GM19372 (cell line): ENCODE measurements at regions not wholly inside any gene's neighbourhood (a gene's known extent, or its start where the extent isn't known, plus 50 kb on each side); places are given as distances from the start of the nearest gene placed in this dataset.

ENCODE experiments used
- ATAC-seq: cut with Tn5 transposase; IDR thresholded peaks from one replicate; pipeline ENCODE4 v1.9.1; 2021; ENCODE audit warnings: mild to moderate bottlenecking, low read depth, moderate library complexity; ENCODE audit not compliant: unreplicated experiment

DNA sequence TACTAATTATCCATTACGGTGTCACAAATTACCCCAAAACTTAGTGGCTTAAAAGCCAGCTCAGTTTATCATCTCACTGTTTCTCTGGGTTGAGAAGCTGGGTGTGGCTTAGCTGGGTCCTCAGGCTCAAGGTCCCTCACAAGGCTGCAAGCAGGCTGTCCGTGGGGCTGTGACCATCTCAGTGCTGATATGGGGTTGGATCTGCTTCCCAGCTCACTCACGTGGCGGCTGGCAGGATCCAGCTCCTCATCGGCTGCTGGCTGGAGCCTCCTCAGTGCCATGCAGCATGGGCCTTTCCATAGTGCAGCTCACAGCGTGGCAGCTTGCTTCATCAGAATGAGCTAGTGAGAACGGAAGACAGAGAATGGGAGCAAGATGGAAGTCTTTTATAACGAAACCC lies 128.5 kb upstream of the CPEB4 start:
- no peak for ATAC-seq

DNA sequence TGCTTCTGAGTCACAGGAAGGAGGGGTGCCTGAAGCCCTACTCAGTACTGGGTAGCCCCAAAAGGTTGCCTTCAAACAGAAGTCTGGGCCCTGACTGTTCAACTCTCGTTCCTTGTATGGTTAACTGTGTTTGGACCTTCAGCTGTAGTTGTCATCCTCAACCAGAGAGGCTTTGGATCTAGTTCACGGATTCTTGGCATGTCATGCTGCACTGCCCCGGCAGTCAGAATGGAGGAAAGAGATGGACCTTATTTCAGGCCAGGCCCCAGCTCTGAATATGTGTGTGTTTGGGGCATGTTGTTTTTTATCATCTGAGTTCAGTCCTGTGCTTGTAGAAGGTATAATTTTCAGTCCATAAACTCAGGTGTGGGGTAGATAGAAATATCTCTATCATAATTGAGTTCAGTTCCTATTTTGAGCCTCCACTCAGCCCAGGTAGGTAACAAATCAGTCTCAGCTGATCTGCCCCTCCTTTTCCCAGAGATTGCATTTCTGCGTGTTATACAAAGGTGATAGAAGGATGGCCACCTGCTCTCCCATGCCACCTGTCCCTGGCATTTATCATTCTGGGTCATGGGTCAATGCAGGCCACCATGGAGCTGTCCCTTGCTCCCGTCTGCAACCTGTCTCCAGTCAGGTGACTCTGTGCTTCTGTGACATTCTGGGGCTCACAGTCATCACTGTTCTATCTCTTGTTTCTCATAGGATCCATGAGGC lies 127.5 kb upstream of the CPEB4 start:
- no peak for ATAC-seq

DNA sequence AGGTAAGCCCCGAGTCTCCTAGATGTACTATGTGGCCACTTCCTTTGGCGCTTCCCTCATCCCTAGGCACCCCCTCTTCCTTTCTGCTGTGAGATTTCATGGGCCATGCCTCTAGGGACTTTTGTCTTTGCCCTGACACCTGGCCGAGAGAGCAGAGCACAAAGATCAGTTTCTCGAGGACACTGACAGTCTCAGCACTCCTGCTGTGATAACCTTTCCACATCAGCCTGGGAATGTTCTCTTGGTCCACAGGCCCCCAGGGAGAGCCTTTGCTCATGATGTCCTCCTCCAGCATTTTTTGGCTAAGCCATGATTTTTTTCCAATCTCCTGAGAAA lies 127.0 kb upstream of the CPEB4 start:
- no peak for ATAC-seq

DNA sequence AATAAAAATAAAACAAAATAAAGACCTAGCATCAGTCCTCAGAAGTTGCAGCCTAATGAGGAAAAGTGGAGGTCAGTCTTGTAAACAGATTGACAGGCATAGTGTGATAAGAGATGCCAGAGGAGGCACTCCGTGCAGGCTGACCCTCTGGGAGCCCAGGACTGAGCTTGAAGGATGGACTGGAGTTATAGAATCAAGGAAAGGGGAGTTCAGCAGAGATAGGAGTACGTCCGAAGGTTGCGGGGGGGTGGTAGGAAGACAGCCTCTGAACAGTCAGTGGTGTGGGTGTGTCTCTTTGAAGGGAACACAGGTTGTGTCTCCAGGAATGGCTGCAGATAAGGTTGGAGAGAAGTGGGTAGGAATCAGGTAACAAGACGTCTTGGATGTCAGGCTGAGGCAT lies 126.1 kb upstream of the CPEB4 start:
- no peak for ATAC-seq

DNA sequence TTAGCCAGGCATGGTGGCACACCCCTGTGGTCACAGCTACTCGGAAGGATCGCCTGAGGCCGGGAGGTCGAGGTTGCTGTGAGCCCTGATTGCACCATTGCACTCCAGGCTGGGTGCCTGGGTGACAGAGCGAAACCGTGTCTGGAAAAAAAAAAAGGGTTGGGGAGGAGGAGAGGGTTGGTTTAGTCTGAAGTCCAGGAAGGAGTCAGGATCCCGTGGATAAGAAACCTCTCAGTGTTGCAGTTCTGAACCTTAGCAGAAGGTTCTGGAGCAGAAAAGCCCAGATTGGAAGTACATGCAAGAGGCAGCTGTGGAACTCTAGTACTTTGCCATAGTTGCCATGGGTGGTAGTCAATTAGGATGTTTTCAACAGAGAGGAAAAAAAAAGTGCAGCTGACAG lies 125.2 kb upstream of the CPEB4 start:
- ATAC-seq: no peak

DNA sequence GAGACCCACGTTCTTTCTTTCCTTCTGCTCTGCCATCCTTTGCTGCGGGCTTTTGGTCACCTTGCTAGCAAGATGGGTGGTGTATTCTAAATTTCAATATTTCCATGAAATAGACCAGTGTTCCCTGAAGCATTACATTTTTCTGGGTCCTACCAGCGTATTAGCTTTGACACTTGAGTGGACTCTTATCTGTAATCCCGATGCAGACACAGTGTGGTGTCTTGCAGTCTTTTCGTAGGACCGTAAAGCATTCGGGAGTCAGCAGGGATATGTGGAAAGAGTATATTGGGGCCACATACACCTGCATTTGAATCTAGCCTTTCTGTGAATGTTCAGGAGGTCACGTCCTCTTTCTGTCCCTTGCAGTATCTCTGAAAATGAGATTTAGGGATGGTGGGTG lies 124.7 kb upstream of the CPEB4 start:
- ATAC-seq: no peak

DNA sequence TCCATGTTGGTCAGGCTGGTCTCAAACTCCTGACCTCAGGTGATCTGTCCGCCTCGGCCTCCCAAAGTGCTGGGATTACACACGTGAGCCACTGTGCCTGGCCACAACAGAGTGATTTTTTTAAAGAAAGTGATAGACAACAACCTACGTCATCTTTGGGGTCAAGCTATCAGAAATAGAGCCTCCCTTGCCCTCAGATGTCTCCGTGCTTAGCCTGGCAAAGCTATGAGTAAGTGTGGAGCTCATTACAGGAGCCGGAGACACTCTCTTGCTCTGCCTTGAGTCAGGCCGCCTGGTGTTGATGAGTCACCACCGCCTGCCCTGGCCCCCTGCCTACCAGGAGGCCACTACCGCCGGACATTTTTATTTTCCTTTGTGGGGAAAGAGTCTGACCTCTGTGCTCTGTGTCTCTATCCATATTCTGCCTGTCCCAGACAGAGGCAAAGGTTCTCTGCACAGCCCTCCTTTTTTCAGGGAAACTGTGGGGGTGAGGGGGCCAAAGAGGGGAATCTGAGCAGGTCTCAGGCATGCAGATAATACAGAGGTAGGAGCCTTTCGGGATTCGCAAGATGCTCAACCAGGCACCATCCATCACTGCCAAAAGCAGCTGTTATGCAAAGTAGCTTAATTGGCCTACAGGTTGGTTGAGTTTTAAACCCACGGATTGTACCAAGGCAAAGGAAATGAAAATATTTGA lies 123.7 kb upstream of the CPEB4 start:
- no peak for ATAC-seq

DNA sequence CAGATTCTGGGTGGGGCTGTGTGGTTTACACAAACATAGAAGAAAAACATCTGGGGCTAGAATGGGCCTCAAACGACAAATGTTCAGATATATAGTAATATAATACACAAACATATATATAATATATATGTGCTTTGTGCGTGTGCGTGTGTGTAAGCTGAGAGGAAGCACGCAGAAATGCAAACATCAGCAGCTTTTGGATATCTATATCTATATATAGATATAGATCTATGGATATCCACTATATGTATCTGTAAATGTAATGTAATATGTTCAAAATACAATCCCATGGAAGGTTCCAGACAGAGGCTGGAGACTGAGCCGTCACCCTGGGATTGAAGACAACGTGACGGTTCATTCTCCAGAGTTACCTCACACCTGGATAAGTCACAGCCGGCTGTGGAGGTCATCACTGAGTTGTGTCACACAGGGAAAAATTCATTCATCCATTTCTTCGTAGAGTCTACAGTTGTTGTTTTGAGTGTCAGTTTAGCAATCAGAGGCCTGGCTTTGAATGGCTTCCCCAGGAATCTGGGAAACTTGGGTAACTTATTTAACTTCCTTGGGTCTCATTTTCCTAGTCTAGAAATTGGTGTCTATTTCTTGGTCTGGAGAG lies 123.0 kb upstream of the CPEB4 start:
- no peak for ATAC-seq

DNA sequence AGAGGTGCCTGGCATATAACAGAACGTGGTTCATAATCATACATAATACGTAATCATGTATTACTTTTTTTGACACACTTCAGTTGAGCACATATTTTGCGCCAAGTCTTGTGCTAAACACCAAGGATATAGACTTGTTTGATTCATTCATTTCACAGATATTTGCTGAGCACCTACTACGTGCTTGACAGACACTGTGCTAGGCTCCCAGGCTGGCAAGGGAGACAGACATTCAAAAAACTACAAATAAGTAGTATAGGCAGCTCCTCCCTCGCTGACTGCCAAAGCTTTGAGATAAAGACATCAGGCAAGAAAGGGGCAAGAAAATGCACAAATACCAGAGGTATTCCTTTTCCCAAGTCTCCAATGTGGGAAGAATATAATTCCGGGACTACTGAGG lies 122.5 kb upstream of the CPEB4 start:
- ATAC-seq: no peak

DNA sequence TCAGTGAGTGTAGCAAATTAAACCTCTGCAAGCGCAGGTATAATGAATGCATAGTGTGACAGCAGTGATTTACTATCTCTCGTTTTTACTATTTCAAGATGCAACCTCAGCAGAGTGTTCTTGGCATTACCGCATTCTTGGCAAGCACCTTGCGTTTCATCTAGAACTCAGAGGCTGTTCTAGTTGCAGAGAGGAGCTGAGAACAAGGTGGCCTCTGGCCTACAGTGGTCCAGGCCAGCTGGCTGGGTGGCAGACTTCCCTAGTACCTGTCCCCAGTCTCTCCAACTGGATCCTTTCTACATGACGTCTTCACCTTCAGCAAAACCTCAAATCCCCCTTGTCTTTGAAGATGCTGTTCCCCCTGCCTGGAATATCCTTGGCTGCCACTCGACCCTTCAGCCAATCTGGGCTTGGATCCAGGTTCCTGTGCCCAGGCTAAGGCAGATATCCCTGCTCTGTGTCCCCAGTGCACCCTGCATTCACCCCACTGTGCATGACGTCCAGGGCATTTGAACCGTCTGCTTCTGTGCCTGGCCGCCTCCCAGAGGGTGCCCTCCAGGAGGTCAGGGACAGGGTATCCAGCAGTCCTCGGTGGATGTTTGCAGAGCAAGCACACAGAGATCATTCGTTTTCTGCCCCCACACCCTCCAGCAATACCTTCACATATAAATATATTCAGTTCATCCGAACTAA lies 120.4 kb upstream of the CPEB4 start:
- ATAC-seq: no peak

DNA sequence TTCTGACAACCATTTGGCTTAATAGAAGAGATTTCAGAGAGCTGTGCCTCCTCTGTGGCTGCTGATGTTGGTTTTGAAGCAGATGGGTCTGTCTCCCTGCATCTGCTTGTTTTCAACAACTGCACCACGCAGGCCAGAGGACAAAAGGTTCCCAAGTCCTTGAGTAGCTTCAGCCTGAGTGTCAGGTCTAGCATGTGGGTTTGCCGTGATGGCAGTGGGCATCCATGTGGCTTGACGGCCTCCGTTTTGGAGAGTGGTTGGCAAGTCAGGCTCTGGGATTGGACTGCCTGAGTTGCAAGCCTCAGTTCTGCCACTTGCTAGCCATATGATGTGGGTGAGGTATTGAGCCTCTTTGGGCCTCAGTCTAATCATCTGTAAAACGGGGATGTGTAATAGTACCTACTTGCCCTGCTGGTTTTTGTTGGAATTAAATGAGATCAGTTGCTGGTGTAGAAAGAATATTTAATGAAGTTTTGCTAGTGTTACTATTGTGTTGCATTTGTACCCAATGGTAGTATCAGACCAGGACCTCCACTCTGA lies 119.8 kb upstream of the CPEB4 start:
- ATAC-seq: no peak

DNA sequence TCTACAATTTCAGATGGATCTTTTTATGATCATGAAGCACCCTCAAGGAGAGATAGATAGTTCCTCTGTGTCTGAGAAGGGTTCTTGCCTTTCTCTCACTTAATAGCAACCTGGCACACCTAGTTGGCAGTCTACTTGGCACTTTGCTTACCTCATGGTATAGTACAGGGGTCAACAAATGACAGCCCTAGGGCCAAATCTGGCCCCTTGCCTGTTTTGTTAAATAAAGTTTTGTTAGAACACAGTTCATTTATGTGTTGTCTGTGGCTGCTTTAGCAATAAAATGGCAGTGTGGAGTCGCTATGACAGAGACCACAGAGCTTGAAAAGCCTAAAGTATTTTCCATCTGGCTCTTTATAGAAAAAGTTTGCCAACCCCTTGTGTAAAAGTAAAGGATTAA lies 119.3 kb upstream of the CPEB4 start:
- no peak for ATAC-seq

DNA sequence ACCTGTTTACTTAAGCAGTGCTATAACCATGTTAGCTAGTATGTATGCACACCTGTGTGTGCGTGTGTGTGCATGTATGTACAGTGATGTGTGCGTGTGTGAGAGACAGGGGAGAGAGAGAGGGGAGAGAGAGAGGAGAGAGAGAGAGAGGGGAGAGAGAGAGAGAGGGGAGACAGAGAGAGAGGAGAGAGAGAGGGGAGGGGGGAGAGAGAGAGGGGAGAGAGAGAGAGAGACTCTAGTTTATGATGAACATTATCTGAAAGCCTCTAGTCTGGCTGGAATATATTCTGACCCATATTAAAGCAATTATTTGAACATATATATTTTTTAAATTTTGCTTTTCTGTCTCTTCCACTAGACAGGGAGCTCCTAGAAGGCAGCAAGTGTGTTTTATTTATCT lies 117.5 kb upstream of the CPEB4 start:
- no peak for ATAC-seq

DNA sequence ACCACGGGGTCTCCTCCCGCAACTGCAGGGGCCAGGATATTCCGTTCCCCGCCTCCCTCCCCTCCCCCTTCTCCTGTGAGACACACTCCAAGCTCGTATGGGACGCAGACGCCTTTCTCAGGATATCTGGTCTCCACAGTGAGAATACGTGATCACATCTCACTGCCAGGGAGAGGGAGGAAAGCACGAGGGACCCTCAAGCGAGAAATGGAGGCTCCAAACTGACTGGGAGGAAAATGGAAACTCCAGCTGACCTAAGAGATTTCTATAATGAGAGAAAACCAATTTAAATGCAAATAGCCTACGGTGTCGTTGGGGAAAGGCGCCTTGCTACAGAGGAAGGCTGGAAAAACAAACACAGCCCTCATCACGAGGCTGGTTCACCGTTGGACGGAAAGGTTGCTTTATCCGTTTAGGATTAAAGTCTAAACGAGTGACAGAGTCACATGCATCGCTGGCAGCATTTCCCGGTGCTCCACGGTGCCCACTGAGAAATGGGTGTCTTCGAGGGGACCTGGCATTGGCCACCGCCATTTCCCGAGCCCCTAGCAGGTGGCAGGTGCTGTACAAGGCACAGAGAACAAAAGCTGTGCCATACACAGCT lies 116.9 kb upstream of the CPEB4 start:
- no peak for ATAC-seq

DNA sequence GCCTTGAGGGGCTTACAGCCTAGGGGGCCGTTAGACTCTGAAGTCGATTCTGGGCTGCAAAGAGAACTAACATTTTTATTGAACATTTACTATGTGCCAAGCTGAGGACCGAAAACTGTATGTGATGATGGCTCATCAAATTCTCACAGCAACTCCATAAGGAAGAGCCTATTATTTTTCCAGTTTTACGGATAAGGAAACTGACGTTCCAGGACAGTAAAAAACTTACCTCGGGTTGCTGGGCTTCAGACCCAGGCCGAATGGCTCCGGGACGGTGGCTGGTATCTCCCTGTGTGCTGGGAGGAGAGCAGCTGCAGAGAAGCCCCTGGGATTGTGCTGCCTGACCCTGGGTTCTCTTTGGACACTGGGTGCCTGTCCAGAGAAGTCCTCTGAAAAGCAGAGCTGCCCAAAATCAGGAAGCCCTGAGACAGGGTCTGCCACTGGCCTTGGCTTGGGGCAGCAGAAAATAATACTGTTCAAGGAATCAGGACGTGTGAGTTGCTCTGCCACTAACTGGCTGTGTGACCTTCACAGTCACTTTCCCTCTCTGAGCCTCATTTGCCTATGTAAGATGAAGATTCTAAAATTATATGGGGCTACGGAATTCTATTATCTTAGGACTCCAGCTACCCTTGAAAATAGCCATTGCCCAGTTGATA lies 116.3 kb upstream of the CPEB4 start:
- no peak for ATAC-seq

DNA sequence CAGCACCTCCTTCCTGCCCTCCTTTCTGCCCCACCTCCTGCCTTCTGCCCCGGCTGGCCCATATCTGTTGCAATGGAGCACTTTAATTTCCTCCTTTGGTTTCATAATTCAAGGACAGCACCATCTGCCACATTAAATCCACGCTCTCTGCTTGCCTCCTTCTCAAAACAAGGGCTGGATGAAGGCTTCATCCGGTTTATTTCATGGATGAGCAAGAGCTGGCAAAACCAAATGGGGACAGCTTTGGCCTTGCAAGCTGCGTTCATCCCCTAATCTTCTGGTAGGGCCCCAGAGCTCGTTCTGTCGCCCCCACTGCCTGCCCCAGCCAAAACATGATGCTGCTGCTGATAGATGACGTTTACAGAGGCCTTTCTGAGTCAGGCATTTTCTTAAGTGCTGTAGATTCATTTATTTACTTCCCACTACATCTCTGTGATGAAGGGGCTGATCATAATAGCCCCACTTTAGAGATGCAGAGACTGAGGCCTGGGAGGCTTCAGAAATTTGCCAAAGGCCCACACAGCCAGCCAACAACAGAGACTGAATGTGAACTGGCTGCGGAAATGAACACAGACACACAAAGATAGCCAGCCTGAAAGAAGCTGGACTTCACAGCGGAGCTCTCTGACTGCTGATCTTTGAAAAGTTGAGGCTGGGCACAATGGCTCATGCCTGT lies 115.6 kb upstream of the CPEB4 start:
- no peak for ATAC-seq

DNA sequence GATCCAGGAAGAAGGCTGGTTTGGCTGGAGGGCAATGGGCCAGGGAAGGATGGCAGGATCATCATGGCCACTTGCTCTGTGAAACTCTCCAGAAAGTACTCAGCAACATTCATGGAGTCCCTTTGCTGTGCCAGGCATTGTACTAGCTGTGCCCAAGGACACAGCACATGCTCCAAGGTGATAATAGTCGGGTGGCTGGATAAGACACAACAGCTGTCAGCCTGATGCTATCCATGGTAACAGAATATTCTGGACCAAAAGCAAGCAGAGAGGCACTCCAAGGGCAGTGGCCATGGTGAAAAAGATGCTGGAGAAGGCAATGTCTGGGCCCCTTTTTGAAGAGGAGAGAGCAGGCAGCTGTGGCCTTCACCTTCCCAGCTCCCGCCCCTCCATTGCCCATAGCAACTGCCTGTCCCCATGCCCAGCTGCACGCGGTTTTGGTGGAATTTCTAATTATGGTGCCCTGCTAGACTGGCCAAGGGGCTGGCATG lies 113.8 kb upstream of the CPEB4 start:
- no peak for ATAC-seq

DNA sequence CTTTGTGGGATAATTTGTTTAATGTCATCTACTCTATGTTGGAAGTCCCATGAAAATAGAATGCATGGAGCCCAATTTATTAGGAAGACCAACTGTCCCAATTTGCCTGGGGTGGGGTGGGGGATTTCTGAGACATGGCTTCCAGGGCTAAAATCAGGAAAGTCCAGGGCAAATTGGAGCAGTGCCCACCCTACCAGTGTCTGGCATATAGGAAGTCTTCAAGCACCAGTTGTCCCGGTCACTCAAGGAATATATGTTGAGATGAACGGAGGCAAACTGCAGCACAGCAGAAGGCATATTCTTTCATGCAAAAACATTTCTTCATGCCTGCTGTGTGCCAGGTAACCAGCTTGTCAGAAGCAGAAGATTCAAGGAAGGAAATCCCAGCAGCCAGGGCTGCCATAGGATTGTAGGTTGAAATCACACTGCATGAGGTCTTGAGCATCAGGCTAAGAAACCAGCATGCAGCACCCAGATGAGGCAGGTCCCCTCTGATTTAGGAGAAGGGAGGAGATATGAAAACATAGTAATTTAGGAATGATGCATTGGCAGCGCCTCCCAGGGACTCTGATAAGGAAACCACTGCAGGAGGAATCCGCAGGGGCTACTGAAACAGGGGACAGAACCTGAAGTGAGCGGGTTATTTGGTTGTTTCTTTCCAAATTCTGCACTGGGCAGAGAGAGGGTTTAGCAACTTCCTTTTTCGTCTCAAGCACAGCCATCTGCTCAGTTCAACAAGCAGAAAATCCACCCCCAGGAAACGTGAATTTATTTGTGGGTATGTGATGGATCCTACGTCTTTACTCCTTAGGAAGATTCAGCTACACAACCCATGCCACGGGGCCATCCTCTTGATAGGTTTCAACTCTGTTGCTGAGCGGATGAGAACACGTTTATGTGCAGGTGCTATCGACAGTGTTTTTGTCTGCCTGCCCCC lies 112.6 kb upstream of the CPEB4 start:
- no peak for ATAC-seq

DNA sequence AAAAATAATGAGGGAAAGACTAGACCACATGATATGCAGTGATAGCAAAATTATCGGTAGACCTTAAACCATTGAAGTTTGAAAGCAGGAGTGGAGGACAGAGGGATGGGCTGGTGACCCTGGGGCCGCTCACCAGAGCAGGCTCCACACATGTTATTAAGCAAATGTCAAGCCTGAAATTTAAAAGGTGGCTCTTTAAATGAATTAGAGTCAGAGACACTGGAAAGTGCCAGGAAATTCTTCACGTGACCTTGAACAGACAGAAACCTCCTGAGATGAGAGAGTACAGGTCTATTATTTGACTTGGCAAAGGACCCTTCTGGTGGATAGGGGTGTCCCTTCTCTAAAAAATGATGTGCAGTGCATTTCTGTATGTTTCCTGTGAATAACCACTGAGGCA lies 111.0 kb upstream of the CPEB4 start:
- ATAC-seq: no peak
